ENCODE measurements at regions not wholly inside any gene's neighbourhood (a gene's known extent, or its start where the extent isn't known, plus 50 kb on each side); places are given as distances from the start of the nearest gene placed in this dataset.

GRCh38 chr9:79007701-79008483 lies 563.9 kb upstream of the TLE4 start:
- H3K9me3 ChIP-seq: no peaks in the 10 kb centered on the region
- TF ChIP-seq CTCF (IDR thresholded peaks at IDR 0.05) (no peak), POLR2A (IDR thresholded peaks at IDR 0.05) (no peak)
- intact Hi-C loops (cut with DNase I; ENCODE audit: low total_unique reads): no loop called here
- 90 to 91% methylated on average over 8 of the region's 8 CpGs for WGBS, 2 donors
- H3K36me3 ChIP-seq (ENCODE audit: low read depth, missing control alignments): no peaks in the 10 kb centered on the region
- no peaks in the 10 kb centered on the region for H3K27me3 ChIP-seq
- no peak for DNase-seq
- no peaks in the 10 kb centered on the region for H3K4me1 ChIP-seq
- no peak overlapping the region for H3K27ac ChIP-seq
- no peak overlapping the region for H3K4me3 ChIP-seq

GRCh38 chr9:79008916-79009315 lies 562.8 kb upstream of the TLE4 start:
- Histone ChIP-seq H3K9me3 (no peaks in the 10 kb centered on the region), H3K36me3 (ENCODE audit: low read depth, missing control alignments) (no peaks in the 10 kb centered on the region), H3K4me3 (no peak overlapping the region), H3K27me3 (no peaks in the 10 kb centered on the region), H3K4me1 (no peaks in the 10 kb centered on the region), H3K27ac (no peak overlapping the region)
- no peak for TF ChIP-seq CTCF (IDR thresholded peaks at IDR 0.05)
- TF ChIP-seq POLR2A (IDR thresholded peaks at IDR 0.05): no peak
- intact Hi-C loops (cut with DNase I; ENCODE audit: low total_unique reads): no loop called here
- WGBS, 2 donors: 62 to 70% methylated on average over 3 of the region's 3 CpGs
- DNase-seq: no peak

GRCh38 chr9:79011461-79011860 lies 560.3 kb upstream of the TLE4 start:
- intact Hi-C loops (cut with DNase I; ENCODE audit: low total_unique reads): no loop called here
- H3K27ac ChIP-seq: no peak overlapping the region
- no peaks in the 10 kb centered on the region for H3K27me3 ChIP-seq
- 90 to 91% methylated on average over 3 of the region's 3 CpGs for WGBS, 2 donors
- no peaks in the 10 kb centered on the region for H3K4me1 ChIP-seq
- no peaks in the 10 kb centered on the region for H3K36me3 ChIP-seq (ENCODE audit: low read depth, missing control alignments)
- H3K9me3 ChIP-seq: no peaks in the 10 kb centered on the region
- no peak overlapping the region for H3K4me3 ChIP-seq
- no peak for TF ChIP-seq POLR2A (IDR thresholded peaks at IDR 0.05)
- TF ChIP-seq CTCF (IDR thresholded peaks at IDR 0.05): no peak
- DNase-seq: no peak

- no peaks in the 10 kb centered on the region for H3K9me3 ChIP-seq
- DNase-seq: no peak
- no peaks in the 10 kb centered on the region for H3K27me3 ChIP-seq
- H3K27ac ChIP-seq: no peak overlapping the region
- intact Hi-C loops (cut with DNase I; ENCODE audit: low total_unique reads): no loop called here
- no peaks in the 10 kb centered on the region for H3K36me3 ChIP-seq (ENCODE audit: low read depth, missing control alignments)
- no peak overlapping the region for H3K4me3 ChIP-seq
- TF ChIP-seq POLR2A (IDR thresholded peaks at IDR 0.05): no peak
- TF ChIP-seq CTCF (IDR thresholded peaks at IDR 0.05): no peak
- H3K4me1 ChIP-seq: no peaks in the 10 kb centered on the region
Observed at GRCh38 chr9:79012561-79012960, 559.2 kb upstream of the TLE4 start.

All from testis (tissue), 2 donors.